K562 (cell line): ENCODE measurements at regions not wholly inside any gene's neighbourhood (a gene's known extent, or its start where the extent isn't known, plus 50 kb on each side); places are given as distances from the start of the nearest gene placed in this dataset.

Source experiments
- ATAC-seq: fragments of 200-7000 bp; cut with Tn5 transposase; 3 replicates; pipeline ENCODE4 v1.9.1; 2020; ENCODE audit warnings: moderate library complexity
- BruUV-seq: library from RNA; stranded (reverse); fragments of 400-500 nt; replicated peaks from 2 replicates; lab custom pipeline; 2021; lab: Mats Ljungman, UMichigan
- CTCF ChIA-PET: fragments of 300-600 bp; formaldehyde crosslinking; extraction: SDS; loops from one replicate; lab custom pipeline; 2021; ENCODE audit warnings: low intra/inter-chr PET ratio; lab: Yijun Ruan, JAX
- POLR2A ChIA-PET: fragments of 300-600, 350-650 bp; sonication (Branson Sonifier 250); formaldehyde crosslinking; extraction: SDS; loops from one replicate; lab custom pipeline; 2021; ENCODE audit warnings: antibody characterized with exemption, inconsistent platforms; lab: Yijun Ruan, JAX
- DNase-seq, 4 experiments: peaks; one replicate each; pipeline versions ENCODE4 v3.0.0 to v3.0.0-alpha.2; 2011 to 2018; ENCODE audit warnings: low spot score in 3 of 4, mixed read lengths in 3 of 4; ENCODE audit errors: extremely low read depth in 1 of 4
- FAIRE-seq: peaks from 2 replicates; lab custom pipeline; 2011; peaks lifted over from hg19 to GRCh38; lab: Jason Lieb, UNC
- H2AFZ ChIP-seq: 2 replicates; pipeline ENCODE4 v1.6.0; 2011; ENCODE audit warnings: low read depth, low read length, control low read depth, inconsistent platforms
- H3K27ac ChIP-seq: fragments of 200-600 bp; 3 replicates; pipeline ENCODE4 v1.8.0; 2011; ENCODE audit warnings: low read depth, mild to moderate bottlenecking, control low read depth, inconsistent platforms, low read length, moderate library complexity, mixed read lengths; ENCODE audit errors: extremely low read depth
- H3K27me3 ChIP-seq, 2 experiments: fragments of 300-600 bp in 1 of 2; 2 replicates in 1 of 2; 3 replicates in 1 of 2; pipeline versions ENCODE4 v1.6.0 to v1.8.0; 2011; ENCODE audit warnings: inconsistent platforms in 2 of 2, low read length in 2 of 2, mild to moderate bottlenecking in 1 of 2, mixed read lengths in 1 of 2, moderate library complexity in 1 of 2; ENCODE audit not compliant: control insufficient read depth in 2 of 2, insufficient read depth in 2 of 2
- H3K36me3 ChIP-seq: fragments of 300-600 bp; 3 replicates; pipeline ENCODE4 v1.8.0; 2011; ENCODE audit warnings: mild to moderate bottlenecking, low read length, inconsistent platforms; ENCODE audit not compliant: control insufficient read depth, insufficient read depth
- H3K4me1 ChIP-seq, 2 experiments: fragments of 200-600 bp in 1 of 2; replicated peaks in 1 of 2; 2 replicates in 1 of 2; 3 replicates in 1 of 2; pipeline versions ENCODE4 v1.5.1 to v1.8.0; 2011; ENCODE audit warnings: inconsistent platforms in 2 of 2, low read length in 2 of 2, mild to moderate bottlenecking in 1 of 2, mixed read lengths in 1 of 2, moderate library complexity in 1 of 2; ENCODE audit not compliant: control insufficient read depth in 2 of 2, insufficient read depth in 2 of 2
- H3K4me2 ChIP-seq: 2 replicates; pipeline ENCODE4 v1.6.1; 2011; ENCODE audit warnings: low read length, control low read depth, inconsistent platforms, mixed read lengths; ENCODE audit not compliant: insufficient read depth
- H3K4me3 ChIP-seq: fragments of 200-600 bp; sonication (generic), shearing (Covaris generic); 2 replicates; pipeline ENCODE4 v1.5.1; 2016; ENCODE audit warnings: control low read depth, inconsistent platforms
- H3K79me2 ChIP-seq: fragments of 200-600 bp; 3 replicates; pipeline ENCODE4 v1.8.0; 2011; ENCODE audit warnings: low read length, inconsistent platforms; ENCODE audit not compliant: control insufficient read depth, insufficient read depth
- H3K9ac ChIP-seq, 2 experiments: 2 replicates each; pipeline versions ENCODE4 v1.6.0 to v1.6.1; 2011; ENCODE audit warnings: low read depth in 2 of 2, low read length in 2 of 2, control low read depth in 1 of 2, inconsistent platforms in 1 of 2, mild to moderate bottlenecking in 1 of 2, mixed read lengths in 1 of 2; ENCODE audit not compliant: insufficient read depth in 1 of 2
- H3K9me1 ChIP-seq: one replicate; pipeline ENCODE4 v1.6.0; 2011; ENCODE audit warnings: inconsistent platforms, mild to moderate bottlenecking, low read length, moderate library complexity; ENCODE audit not compliant: control insufficient read depth, insufficient read depth
- H3K9me3 ChIP-seq: replicated peaks from 2 replicates; pipeline ENCODE4 v1.5.1; 2011; ENCODE audit warnings: low read depth, low read length, inconsistent platforms; ENCODE audit not compliant: control insufficient read depth, insufficient read depth
- H4K20me1 ChIP-seq: replicated peaks from 2 replicates; pipeline ENCODE4 v1.6.1; 2011; ENCODE audit warnings: low read length, inconsistent platforms, mixed read lengths; ENCODE audit not compliant: control insufficient read depth, insufficient read depth
- CAMTA2 ChIP-seq: fragments of 250-450 bp; sonication (Bioruptor Pico); conservative IDR thresholded peaks from 2 replicates; pipeline ENCODE4 v1.5.1; 2022
- FIP1L1 ChIP-seq: fragments of 200-400 bp; formaldehyde crosslinking; IDR thresholded peaks from 2 replicates; pipeline ENCODE4 v1.6.1; 2018; ENCODE audit warnings: mild to moderate bottlenecking, low read depth, low read length; ENCODE audit not compliant: poor library complexity, severe bottlenecking
- MAFK ChIP-seq: IDR thresholded peaks from 2 replicates; pipeline ENCODE4 v1.6.1; 2011; ENCODE audit warnings: low read length, improper control_type of control experiment
- SMARCA4 ChIP-seq: fragments of 450-650 bp; IDR thresholded peaks from 2 replicates; pipeline ENCODE4 v1.6.1; 2016
- SRSF1 ChIP-seq: fragments of 200-400 bp; formaldehyde crosslinking; IDR thresholded peaks from 2 replicates; pipeline ENCODE4 v1.6.1; 2017; ENCODE audit warnings: mild to moderate bottlenecking, low read depth, low read length, moderate library complexity
- STAG1 ChIP-seq: sonication (generic); formaldehyde crosslinking; IDR thresholded peaks from 2 replicates; pipeline ENCODE4 v1.5.0; 2020; ENCODE audit warnings: missing genetic modification reagents, borderline replicate concordance
- TAF15 ChIP-seq: fragments of 200-400 bp; formaldehyde crosslinking; IDR thresholded peaks from 2 replicates; pipeline ENCODE4 v1.6.1; 2017; ENCODE audit warnings: mild to moderate bottlenecking, low read depth, low read length, moderate library complexity
- ZC3H4 ChIP-seq: sonication (generic); formaldehyde crosslinking; IDR thresholded peaks from 2 replicates; pipeline ENCODE4 v1.9.0; 2021; ENCODE audit warnings: missing genetic modification reagents, borderline replicate concordance
- WGBS: fragments of 100-300 bp; shearing (Covaris generic); methylation state at CpG from one replicate; pipeline ENCODE4 v1.1.6; 2016; ENCODE audit warnings: low coverage, mixed read lengths; ENCODE audit not compliant: insufficient coverage; ENCODE audit errors: missing lambda C conversion rate; 5-methylcytosine and 5-hydroxymethylcytosine counted together
- in situ Hi-C: fragments of 300-500 bp; cut with MboI; formaldehyde crosslinking; loops from 4 replicates; pipeline ENCODE4 v1.15.0; 2018; ENCODE audit warnings: inconsistent platforms, mixed read lengths
- intact Hi-C: fragments of 100-400 bp; cut with micrococcal nuclease; formaldehyde crosslinking; loops from 2 replicates; pipeline ENCODE4 v1.14.2; 2022
- TF ChIP-seq, protein P1 (sequence below): fragments of 450-650 bp; IDR thresholded peaks from 2 replicates; pipeline ENCODE4 v1.6.1; 2016; ENCODE audit warnings: borderline replicate concordance

DNA sequence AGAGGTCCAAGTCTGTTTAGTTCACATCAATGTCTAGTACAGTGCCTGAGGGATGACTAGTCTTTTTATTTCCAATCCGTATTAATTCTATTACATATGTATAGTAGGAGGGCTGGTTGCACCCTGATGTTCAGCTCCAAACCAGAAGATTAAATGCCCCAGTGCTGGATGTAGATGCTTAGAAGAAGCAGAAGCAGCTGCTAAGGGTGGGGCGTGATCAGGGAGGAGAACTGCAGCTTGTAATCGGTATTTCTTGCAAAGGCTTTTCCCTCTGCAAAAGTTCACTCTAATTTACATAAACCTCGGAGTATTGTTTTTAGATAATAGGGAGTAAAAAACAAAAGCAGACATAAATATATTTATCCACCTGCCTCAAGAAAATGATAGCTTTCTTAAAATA is 145.3 kb upstream of the ITGA4 start:
- TF ChIP-seq ZC3H4: no peak
- TF ChIP-seq CAMTA2 (CRISPR knock-in tag): no peak
- no peak for TF ChIP-seq FIP1L1
- TF ChIP-seq, protein P1, sequence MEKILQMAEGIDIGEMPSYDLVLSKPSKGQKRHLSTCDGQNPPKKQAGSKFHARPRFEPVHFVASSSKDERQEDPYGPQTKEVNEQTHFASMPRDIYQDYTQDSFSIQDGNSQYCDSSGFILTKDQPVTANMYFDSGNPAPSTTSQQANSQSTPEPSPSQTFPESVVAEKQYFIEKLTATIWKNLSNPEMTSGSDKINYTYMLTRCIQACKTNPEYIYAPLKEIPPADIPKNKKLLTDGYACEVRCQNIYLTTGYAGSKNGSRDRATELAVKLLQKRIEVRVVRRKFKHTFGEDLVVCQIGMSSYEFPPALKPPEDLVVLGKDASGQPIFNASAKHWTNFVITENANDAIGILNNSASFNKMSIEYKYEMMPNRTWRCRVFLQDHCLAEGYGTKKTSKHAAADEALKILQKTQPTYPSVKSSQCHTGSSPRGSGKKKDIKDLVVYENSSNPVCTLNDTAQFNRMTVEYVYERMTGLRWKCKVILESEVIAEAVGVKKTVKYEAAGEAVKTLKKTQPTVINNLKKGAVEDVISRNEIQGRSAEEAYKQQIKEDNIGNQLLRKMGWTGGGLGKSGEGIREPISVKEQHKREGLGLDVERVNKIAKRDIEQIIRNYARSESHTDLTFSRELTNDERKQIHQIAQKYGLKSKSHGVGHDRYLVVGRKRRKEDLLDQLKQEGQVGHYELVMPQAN: no peak
- no peak for TF ChIP-seq SRSF1
- TF ChIP-seq SMARCA4: no peak
- no peak for TF ChIP-seq MAFK
- TF ChIP-seq STAG1 (CRISPR knock-in tag): no peak
- no peak for TF ChIP-seq TAF15
- H3K27me3 ChIP-seq: no peaks in the 10 kb centered on the region
- no peaks in the 10 kb centered on the region for H3K4me1 ChIP-seq
- H3K4me2 ChIP-seq: no peak overlapping the region
- no peak overlapping the region for H3K27ac ChIP-seq
- WGBS: 0% methylated on average over 4 of the region's 4 CpGs
- no peak overlapping the region for H2AFZ ChIP-seq
- no peaks in the 10 kb centered on the region; the same call in 1 of the 2 replicates for H3K9me3 ChIP-seq
- H3K79me2 ChIP-seq: no peaks in the 10 kb centered on the region
- H4K20me1 ChIP-seq: no peaks in the 10 kb centered on the region
- POLR2A ChIA-PET: no interaction called here
- no TSS peak for BruUV-seq
- no peak for ATAC-seq
- H3K4me3 ChIP-seq: no peak overlapping the region
- intact Hi-C loops: no loop called here
- H3K36me3 ChIP-seq: no peaks in the 10 kb centered on the region
- DNase-seq: no peak
- CTCF ChIA-PET: no interaction called here
- no peaks in the 10 kb centered on the region for H3K9me1 ChIP-seq
- in situ Hi-C loops: no loop called here
- no peak for FAIRE-seq
- H3K9ac ChIP-seq: no peak overlapping the region
